ENCODE measurements at regions not wholly inside any gene's neighbourhood (a gene's known extent, or its start where the extent isn't known, plus 50 kb on each side); places are given as distances from the start of the nearest gene placed in this dataset.

- no peak for TF ChIP-seq EZH2 (IDR thresholded peaks at IDR 0.05; ENCODE audit: insufficient read depth, poor library complexity, severe bottlenecking)
- no peak for TF ChIP-seq EZH2phosphoT487 (IDR thresholded peaks at IDR 0.05; ENCODE audit: insufficient read depth, low read depth)
Measured at GRCh38 chr3:4067893-4068292, 235.3 kb upstream of the SETMAR start.

Data from GM23248 (cell line).